NCI-H2227 treated with DMSO at 0.1 percent for 48 hours (cell line): ENCODE measurements at regions not wholly inside any gene's neighbourhood (a gene's known extent, or its start where the extent isn't known, plus 50 kb on each side); places are given as distances from the start of the nearest gene placed in this dataset.

Experiments used
- DNase-seq: peaks from one replicate; lab custom pipeline; 2025; lab: John Stamatoyannopoulos, UW

DNA sequence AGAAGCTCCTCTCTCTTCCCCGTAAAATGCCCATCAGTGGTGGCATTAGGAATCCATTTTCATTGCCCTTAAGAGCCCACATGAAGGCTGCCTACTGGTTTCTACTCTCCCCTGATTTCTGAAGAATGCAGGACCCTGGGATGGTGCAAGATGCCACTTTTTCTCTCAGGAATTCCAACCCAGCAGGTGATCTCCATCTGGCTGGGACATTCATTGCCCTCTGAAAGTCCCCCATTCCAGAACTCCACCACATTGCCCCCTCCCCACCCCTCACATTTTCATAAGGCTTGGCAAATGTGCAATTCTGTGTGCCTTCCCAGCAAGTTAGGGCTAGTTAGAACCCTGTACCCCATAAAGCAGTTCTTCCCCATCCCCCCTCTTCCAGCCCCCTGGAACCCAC lies 88.0 kb downstream of the BANF2 start:
- DNase-seq = no peak

DNA sequence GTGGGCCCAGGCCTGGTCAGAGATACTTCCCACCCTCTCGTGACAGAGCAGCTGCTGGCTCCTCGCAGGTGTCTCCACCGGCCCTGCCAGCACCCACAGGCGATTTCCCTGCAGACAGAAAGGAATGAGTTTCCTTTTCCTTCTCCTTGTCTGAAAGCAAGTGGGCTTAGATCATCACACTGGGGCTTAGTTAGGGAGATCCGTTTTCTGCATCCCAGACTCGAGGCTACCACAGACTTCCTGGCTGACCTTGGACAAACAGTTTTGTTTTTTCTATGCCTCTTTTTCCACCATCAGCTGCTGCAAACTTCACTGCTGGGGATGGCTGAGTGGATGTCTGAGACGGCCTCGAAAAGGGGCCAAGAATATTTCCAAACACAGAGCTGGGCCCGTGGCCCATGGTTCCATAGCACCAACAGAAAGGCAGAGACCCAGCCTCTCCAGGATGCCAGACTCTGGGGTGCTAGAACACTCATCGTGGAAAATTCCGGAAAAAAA lies 86.5 kb downstream of the BANF2 start:
- DNase-seq = no peak
